Colonic mucosa (tissue), 4 donors: ENCODE measurements at regions not wholly inside any gene's neighbourhood (a gene's known extent, or its start where the extent isn't known, plus 50 kb on each side); places are given as distances from the start of the nearest gene placed in this dataset.

Source experiments
- DNase-seq: peaks from one replicate; pipeline ENCODE4 v3.0.0-alpha.2; 2020
- H3K27ac ChIP-seq: fragments of 200-600 bp; one replicate; pipeline ENCODE4 v1.8.0; 2021
- H3K27me3 ChIP-seq: fragments of 200-600 bp; one replicate; pipeline ENCODE4 v1.8.0; 2021
- H3K36me3 ChIP-seq: fragments of 200-600 bp; one replicate; pipeline ENCODE4 v1.8.0; 2021
- H3K4me1 ChIP-seq: fragments of 200-600 bp; one replicate; pipeline ENCODE4 v1.8.0; 2021; ENCODE audit warnings: mild to moderate bottlenecking
- H3K4me3 ChIP-seq: fragments of 200-600 bp; one replicate; pipeline ENCODE4 v1.8.0; 2021
- H3K9ac ChIP-seq, 2 donors: one replicate each; pipeline ENCODE4 v1.7.0; 2013; ENCODE audit warnings: control low read depth in 2 of 2, low read depth in 2 of 2, low read length in 2 of 2
- H3K9me3 ChIP-seq: fragments of 200-600 bp; one replicate; pipeline ENCODE4 v1.8.0; 2021
- CTCF ChIP-seq: fragments of 200-600 bp; IDR thresholded peaks from one replicate; pipeline ENCODE4 v1.8.0; 2022; ENCODE audit warnings: antibody characterized with exemption, mild to moderate bottlenecking
- intact Hi-C: fragments of 100-400 bp; cut with DNase I; formaldehyde crosslinking; loops from one replicate; pipeline ENCODE4 v1.14.1; 2022
- donor health status: healthy.
- donor health status: DM: no; HTN: no; CAD: no.
- donor health status: DM: no; HTN: no; CAD: no.

DNA sequence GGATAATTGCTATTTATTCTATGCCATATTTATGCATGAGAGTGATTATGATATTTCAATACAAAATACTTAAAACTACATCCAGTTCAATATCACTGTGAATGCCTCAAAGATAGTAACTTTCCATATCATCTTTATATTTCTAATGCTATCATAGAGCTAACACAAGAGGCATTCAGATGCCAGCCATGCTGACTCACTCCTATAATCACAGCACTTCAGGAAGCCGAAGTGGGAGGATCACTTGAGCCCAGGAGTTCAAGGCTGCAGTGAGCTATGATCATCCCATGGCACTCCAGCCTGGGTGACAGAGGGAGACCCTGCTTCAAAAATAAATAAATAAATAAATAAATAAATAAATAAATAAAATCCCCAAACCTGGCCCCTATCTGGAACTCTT, 498.7 kb downstream of the EPHA3 start:
- no peak for TF ChIP-seq CTCF
- H3K9ac ChIP-seq: no peak overlapping the region
- H3K4me3 ChIP-seq: no peak overlapping the region
- no peak overlapping the region for H3K27ac ChIP-seq
- H3K9me3 ChIP-seq: no peaks in the 10 kb centered on the region
- H3K36me3 ChIP-seq: no peaks in the 10 kb centered on the region
- intact Hi-C loops: no loop called here
- DNase-seq: no peak
- H3K27me3 ChIP-seq: no peaks in the 10 kb centered on the region
- no peaks in the 10 kb centered on the region for H3K4me1 ChIP-seq

GRCh38 chr3:89612027-89612426, 504.6 kb downstream of the EPHA3 start:
- H3K4me3 ChIP-seq: no peak overlapping the region
- H3K27ac ChIP-seq: no peak overlapping the region
- no peaks in the 10 kb centered on the region for H3K4me1 ChIP-seq
- no peak overlapping the region for H3K9ac ChIP-seq
- intact Hi-C loops: no loop called here
- no peaks in the 10 kb centered on the region for H3K36me3 ChIP-seq
- TF ChIP-seq CTCF: no peak
- H3K9me3 ChIP-seq: no peaks in the 10 kb centered on the region
- DNase-seq: no peak
- no peaks in the 10 kb centered on the region for H3K27me3 ChIP-seq

- no peak for TF ChIP-seq CTCF
- Histone ChIP-seq H3K27me3 (no peaks in the 10 kb centered on the region), H3K27ac (no peak overlapping the region), H3K36me3 (no peaks in the 10 kb centered on the region), H3K9ac (no peak overlapping the region), H3K4me1 (no peaks in the 10 kb centered on the region), H3K4me3 (no peak overlapping the region), H3K9me3 (no peaks in the 10 kb centered on the region)
- no peak for DNase-seq
- intact Hi-C loops: no loop called here
Observed at GRCh38 chr3:89613241-89613640, 505.8 kb downstream of the EPHA3 start.

- Histone ChIP-seq H3K9me3 (no peaks in the 10 kb centered on the region), H3K27ac (no peak overlapping the region), H3K27me3 (no peaks in the 10 kb centered on the region), H3K9ac (no peak overlapping the region), H3K4me1 (no peaks in the 10 kb centered on the region), H3K4me3 (no peak overlapping the region), H3K36me3 (no peaks in the 10 kb centered on the region)
- no peak for DNase-seq
- intact Hi-C loops: no loop called here
- TF ChIP-seq CTCF: no peak
Observed at GRCh38 chr3:89617706-89618105, 510.3 kb downstream of the EPHA3 start.

DNA sequence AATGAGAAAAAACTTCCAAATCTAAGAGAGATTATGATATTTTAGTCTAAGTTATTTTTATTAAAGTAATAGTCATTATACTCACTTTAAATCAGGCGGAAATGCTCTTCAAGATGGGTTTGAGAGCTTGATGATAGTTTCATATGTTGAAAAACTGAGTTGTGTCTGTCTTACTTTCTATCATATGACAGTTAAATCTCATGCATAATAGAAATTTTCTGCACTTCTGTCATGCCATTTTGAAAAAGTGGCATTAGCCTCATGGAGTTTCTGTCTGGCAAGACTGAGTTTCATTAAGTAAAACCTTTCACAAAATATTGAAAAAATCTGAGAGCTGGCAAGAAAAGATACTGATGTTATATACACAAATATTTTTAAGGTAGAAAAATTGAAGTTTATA, 511.8 kb downstream of the EPHA3 start:
- H3K4me1 ChIP-seq: no peaks in the 10 kb centered on the region
- H3K27ac ChIP-seq: no peak overlapping the region
- H3K9ac ChIP-seq: no peak overlapping the region
- no peaks in the 10 kb centered on the region for H3K27me3 ChIP-seq
- H3K4me3 ChIP-seq: no peak overlapping the region
- DNase-seq: no peak
- intact Hi-C loops: no loop called here
- H3K36me3 ChIP-seq: no peaks in the 10 kb centered on the region
- H3K9me3 ChIP-seq: no peaks in the 10 kb centered on the region
- no peak for TF ChIP-seq CTCF
